Tibial nerve (tissue), 4 donors: ENCODE measurements at regions not wholly inside any gene's neighbourhood (a gene's known extent, or its start where the extent isn't known, plus 50 kb on each side); places are given as distances from the start of the nearest gene placed in this dataset.
"Not testable (repeated sequence)": the region's sequence is repeated elsewhere in the genome, so short reads cannot be mapped to it uniquely, and the experiment has no call there.

Experiments
- DNase-seq, 2 donors: peaks; one replicate each; pipeline ENCODE4 v3.0.0-alpha.2; 2019; ENCODE audit warnings: low spot score in 2 of 2
- H3K27ac ChIP-seq, 4 donors: fragments of 200-600 bp; sonication (generic) in 3 of 4; one replicate each; pipeline ENCODE4 v1.5.1; 2017 to 2019; ENCODE audit warnings: mild to moderate bottlenecking in 1 of 4
- H3K27me3 ChIP-seq, 2 donors: fragments of 200-600 bp; sonication (generic) in 1 of 2; one replicate each; pipeline versions ENCODE4 v1.5.1 to v1.6.0; 2017 to 2019
- H3K36me3 ChIP-seq, 3 donors: fragments of 200-600 bp; sonication (generic); one replicate each; pipeline ENCODE4 v1.5.1; 2018 to 2019
- H3K4me1 ChIP-seq, 4 donors: fragments of 200-600 bp; sonication (generic) in 3 of 4; one replicate each; pipeline ENCODE4 v1.5.1; 2017 to 2019
- H3K4me3 ChIP-seq, 4 donors: fragments of 200-600 bp; sonication (generic) in 3 of 4; one replicate each; pipeline ENCODE4 v1.5.1; 2017 to 2019; ENCODE audit warnings: mild to moderate bottlenecking in 1 of 4, moderate library complexity in 1 of 4
- H3K9me3 ChIP-seq, 4 donors: fragments of 200-600 bp; sonication (generic) in 3 of 4; one replicate each; pipeline ENCODE4 v1.5.1; 2017 to 2019
- CTCF ChIP-seq, 5 experiments: fragments of 200-600 bp in 3 of 5; fragments of 450-650 bp in 2 of 5; sonication (generic) in 3 of 5; IDR thresholded peaks; one replicate each; pipeline ENCODE4 v1.5.1; 2016 to 2019; ENCODE audit warnings: antibody characterized with exemption in 5 of 5, mild to moderate bottlenecking in 3 of 5, moderate library complexity in 2 of 5
- EP300 ChIP-seq, 2 donors: sonication (generic); formaldehyde crosslinking; IDR thresholded peaks; one replicate each; pipeline ENCODE4 v1.6.1; 2017; ENCODE audit warnings: antibody characterized with exemption in 2 of 2, mild to moderate bottlenecking in 1 of 2
- POLR2A ChIP-seq, 2 donors: fragments of 450-650 bp; IDR thresholded peaks; one replicate each; pipeline ENCODE4 v1.6.1; 2017; ENCODE audit warnings: antibody characterized with exemption in 2 of 2, mild to moderate bottlenecking in 2 of 2, moderate library complexity in 2 of 2
- WGBS, 2 donors: methylation state at CpG; one replicate each; pipeline ENCODE4 v1.1.5; 2018; 5-methylcytosine and 5-hydroxymethylcytosine counted together

- H3K36me3 ChIP-seq, result no peaks in the 10 kb centered on the region
- H3K9me3 ChIP-seq, result peaks cover 0 to 10% (median 0%) of the 10 kb centered on the region in 4 donors
- H3K27ac ChIP-seq, result no peak overlapping the region
- no peak for DNase-seq
- no peak overlapping the region for H3K4me3 ChIP-seq
- TF ChIP-seq POLR2A (IDR thresholded peaks at IDR 0.05) (no peak), EP300 (IDR thresholded peaks at IDR 0.05) (no peak), CTCF (IDR thresholded peaks at IDR 0.05) (no peak)
- WGBS, 2 donors, result 82 to 85% methylated on average over 7 of the region's 7 CpGs
- H3K27me3 ChIP-seq, result no peaks in the 10 kb centered on the region
- H3K4me1 ChIP-seq, result no peaks in the 10 kb centered on the region
Measured at GRCh38 chr3:130800829-130801228, 54.2 kb upstream of the PIK3R4 start.

GRCh38 chr3:130801473-130801872 lies 54.8 kb upstream of the PIK3R4 start:
- H3K27me3 ChIP-seq, result no peaks in the 10 kb centered on the region
- H3K4me1 ChIP-seq, result no peaks in the 10 kb centered on the region
- TF ChIP-seq POLR2A (IDR thresholded peaks at IDR 0.05), result no peak
- no peak for TF ChIP-seq CTCF (IDR thresholded peaks at IDR 0.05)
- TF ChIP-seq EP300 (IDR thresholded peaks at IDR 0.05), result no peak
- peaks cover 0 to 10% (median 0%) of the 10 kb centered on the region in 4 donors for H3K9me3 ChIP-seq
- DNase-seq, result no peak
- H3K36me3 ChIP-seq, result no peaks in the 10 kb centered on the region
- WGBS, 2 donors, result 89 to 93% methylated on average over 3 of the region's 3 CpGs
- no peak overlapping the region for H3K4me3 ChIP-seq
- H3K27ac ChIP-seq, result no peak overlapping the region

- Histone ChIP-seq H3K4me1 (no peaks in the 10 kb centered on the region), H3K36me3 (no peaks in the 10 kb centered on the region), H3K4me3 (no peak overlapping the region), H3K27me3 (no peaks in the 10 kb centered on the region), H3K27ac (no peak overlapping the region), H3K9me3 (peaks cover 0 to 7% (median 0%) of the 10 kb centered on the region in 4 donors)
- no peak for DNase-seq
- WGBS, 2 donors, result 70 to 72% methylated on average over 2 of the region's 2 CpGs
- TF ChIP-seq POLR2A (IDR thresholded peaks at IDR 0.05) (no peak), CTCF (IDR thresholded peaks at IDR 0.05) (no peak), EP300 (IDR thresholded peaks at IDR 0.05) (no peak)
Measured at GRCh38 chr3:130811557-130811956, 64.9 kb upstream of the PIK3R4 start.

GRCh38 chr3:130814691-130815472 lies 68.3 kb upstream of the PIK3R4 start:
- Histone ChIP-seq H3K36me3 (no peaks in the 10 kb centered on the region), H3K4me3 (no peak overlapping the region), H3K27me3 (no peaks in the 10 kb centered on the region), H3K4me1 (no peaks in the 10 kb centered on the region), H3K27ac (no peak overlapping the region), H3K9me3 (peaks cover 0 to 7% (median 0%) of the 10 kb centered on the region in 4 donors)
- WGBS, 2 donors, result 89 to 90% methylated on average over 17 to 21 of the region's 36 CpGs
- TF ChIP-seq POLR2A (IDR thresholded peaks at IDR 0.05) (no peak), CTCF (IDR thresholded peaks at IDR 0.05) (no peak), EP300 (IDR thresholded peaks at IDR 0.05) (no peak)
- DNase-seq, result no peak

- no peak overlapping the region for H3K4me3 ChIP-seq
- H3K9me3 ChIP-seq, result peaks cover 0 to 7% (median 0%) of the 10 kb centered on the region in 4 donors
- DNase-seq, result no peak
- H3K36me3 ChIP-seq, result no peaks in the 10 kb centered on the region
- H3K27ac ChIP-seq, result no peak overlapping the region
- WGBS, 2 donors, result 86 to 88% methylated on average over 6 of the region's 6 CpGs
- TF ChIP-seq CTCF (IDR thresholded peaks at IDR 0.05), result no peak
- TF ChIP-seq POLR2A (IDR thresholded peaks at IDR 0.05), result no peak
- no peak for TF ChIP-seq EP300 (IDR thresholded peaks at IDR 0.05)
- no peaks in the 10 kb centered on the region for H3K27me3 ChIP-seq
- H3K4me1 ChIP-seq, result no peaks in the 10 kb centered on the region
Measured at GRCh38 chr3:130816561-130817445, 70.2 kb upstream of the PIK3R4 start.

- H3K27me3 ChIP-seq, result not testable (repeated sequence)
Measured at GRCh38 chr3:130818066-130818465, 71.4 kb upstream of the PIK3R4 start.

More at GRCh38 chr3:130818066-130818465, 71.4 kb upstream of the PIK3R4 start:
- not testable (repeated sequence) for DNase-seq, H3K36me3 ChIP-seq, H3K27ac ChIP-seq, H3K4me1 ChIP-seq, H3K9me3 ChIP-seq, H3K4me3 ChIP-seq
- 88 to 90% methylated on average over 3 of the region's 3 CpGs for WGBS, 2 donors
